Psoas muscle (tissue), 7 donors: ENCODE measurements at regions not wholly inside any gene's neighbourhood (a gene's known extent, or its start where the extent isn't known, plus 50 kb on each side); places are given as distances from the start of the nearest gene placed in this dataset.

ENCODE experiments used
- ATAC-seq, 4 donors: fragments of 200-7000 bp; cut with Tn5 transposase; one replicate each; pipeline ENCODE4 v1.9.1; 2020; ENCODE audit warnings: moderate library complexity in 3 of 4, mild to moderate bottlenecking in 2 of 4
- DNase-seq, 2 donors: peaks; one replicate each; pipeline ENCODE4 v3.0.0-alpha.2; 2020
- H3K27ac ChIP-seq: fragments of 200-600 bp; one replicate; pipeline ENCODE4 v1.8.0; 2022
- H3K27me3 ChIP-seq, 3 donors: fragments of 200-600 bp in 1 of 3; one replicate each; pipeline versions ENCODE4 v1.6.1 to v1.8.0; 2013 to 2022; ENCODE audit warnings: low read length in 2 of 3, mild to moderate bottlenecking in 2 of 3, moderate library complexity in 1 of 3; ENCODE audit not compliant: insufficient read depth in 3 of 3
- H3K36me3 ChIP-seq, 2 donors: fragments of 200-600 bp in 1 of 2; one replicate each; pipeline versions ENCODE4 v1.6.1 to v1.8.0; 2013 to 2022; ENCODE audit warnings: low read depth in 1 of 2, mild to moderate bottlenecking in 1 of 2, moderate library complexity in 1 of 2; ENCODE audit not compliant: insufficient read depth in 1 of 2
- H3K4me1 ChIP-seq: fragments of 200-600 bp; one replicate; pipeline ENCODE4 v1.8.0; 2022
- H3K4me3 ChIP-seq: fragments of 200-600 bp; one replicate; pipeline ENCODE4 v1.8.0; 2022; ENCODE audit warnings: mild to moderate bottlenecking
- H3K9me3 ChIP-seq: fragments of 200-600 bp; one replicate; pipeline ENCODE4 v1.8.0; 2022
- CTCF ChIP-seq: fragments of 200-600 bp; IDR thresholded peaks from one replicate; pipeline ENCODE4 v1.8.0; 2022; ENCODE audit warnings: antibody characterized with exemption
- WGBS, 3 donors: extraction: QIAGEN DNeasy Blood & Tissue Kit; methylation state at CpG; one replicate each; pipeline versions ENCODE4 v1.1.6 to v1.1.7; 2013; 5-methylcytosine and 5-hydroxymethylcytosine counted together
- intact Hi-C, 2 donors: fragments of 100-400 bp; cut with DNase I; formaldehyde crosslinking; loops; one replicate each; pipeline versions ENCODE4 v1.11.0 to v1.14.2; 2022
- donor health status: healthy with polysubstance abuse.
- donor health status: DM: no; HTN: no; CAD: no; lungs with moderate emphysema.
- donor health status: Bipolar disorder and iron deficiency.
- donor health status: healthy.
- donor health status: DM: yes; HTN: yes; CAD: no.
- donor health status: DM: no; HTN: no; CAD: no.
- donor health status: DM: yes; HTN: yes; CAD: no.

GRCh38 chr6:156616495-156616894 lies 160.7 kb upstream of the ARID1B start:
- DNase-seq: no peak
- TF ChIP-seq CTCF: no peak

GRCh38 chr6:156613996-156614395 lies 163.2 kb upstream of the ARID1B start:
- Histone ChIP-seq H3K4me3 (no peak overlapping the region), H3K27ac (no peak overlapping the region), H3K4me1 (no peaks in the 10 kb centered on the region), H3K27me3 (no peaks in the 10 kb centered on the region), H3K9me3 (peaks cover 15% of the 10 kb centered on the region), H3K36me3 (no peaks in the 10 kb centered on the region)
- ATAC-seq (no peak), DNase-seq (no peak)
- 71 to 89% (median 81%) methylated on average over 1 of the region's 1 CpG for WGBS, 3 donors
- no peak for TF ChIP-seq CTCF
- intact Hi-C loops: no loop called here

More at GRCh38 chr6:156616495-156616894, 160.7 kb upstream of the ARID1B start:
- ATAC-seq: no peak
- H3K9me3 ChIP-seq: peaks cover 15% of the 10 kb centered on the region
- intact Hi-C loops: no loop called here
- H3K36me3 ChIP-seq: no peaks in the 10 kb centered on the region
- no peaks in the 10 kb centered on the region for H3K4me1 ChIP-seq
- no peak overlapping the region for H3K27ac ChIP-seq
- no peak overlapping the region for H3K4me3 ChIP-seq
- H3K27me3 ChIP-seq: no peaks in the 10 kb centered on the region
- WGBS, 3 donors: 90 to 100% (median 100%) methylated on average over 1 of the region's 1 CpG

GRCh38 chr6:156612361-156612760 lies 164.8 kb upstream of the ARID1B start:
- no peak for DNase-seq
- Histone ChIP-seq H3K27ac (no peak overlapping the region), H3K4me1 (no peaks in the 10 kb centered on the region), H3K9me3 (peaks cover 15% of the 10 kb centered on the region), H3K4me3 (no peak overlapping the region), H3K36me3 (no peaks in the 10 kb centered on the region), H3K27me3 (no peaks in the 10 kb centered on the region)
- intact Hi-C loops: no loop called here
- no peak for TF ChIP-seq CTCF
- no peak for ATAC-seq

GRCh38 chr6:156602066-156602385 lies 175.2 kb upstream of the ARID1B start:
- DNase-seq (no peak), ATAC-seq (no peak)
- Histone ChIP-seq H3K27me3 (no peaks in the 10 kb centered on the region), H3K36me3 (no peaks in the 10 kb centered on the region), H3K4me1 (no peaks in the 10 kb centered on the region), H3K9me3 (no peaks in the 10 kb centered on the region), H3K27ac (no peak overlapping the region), H3K4me3 (no peak overlapping the region)
- 73 to 77% (median 76%) methylated on average over 7 of the region's 7 CpGs for WGBS, 3 donors
- intact Hi-C loops: no loop called here
- TF ChIP-seq CTCF: no peak

- no peaks in the 10 kb centered on the region for H3K4me1 ChIP-seq
- no peak for ATAC-seq
- intact Hi-C loops: no loop called here
- 78 to 79% (median 79%) methylated on average over 17 of the region's 17 CpGs for WGBS, 3 donors
- no peaks in the 10 kb centered on the region for H3K36me3 ChIP-seq
- DNase-seq: no peak
- H3K27ac ChIP-seq: no peak overlapping the region
- no peaks in the 10 kb centered on the region for H3K27me3 ChIP-seq
- no peak for TF ChIP-seq CTCF
- no peak overlapping the region for H3K4me3 ChIP-seq
- no peaks in the 10 kb centered on the region for H3K9me3 ChIP-seq
These were observed 175.8 kb upstream of the ARID1B start for GRCh38 chr6:156601152-156602065.
